DMS153 treated with DMSO at 0.1 percent for 48 hours (cell line): ENCODE measurements at regions not wholly inside any gene's neighbourhood (a gene's known extent, or its start where the extent isn't known, plus 50 kb on each side); places are given as distances from the start of the nearest gene placed in this dataset.

ENCODE experiments used
- DNase-seq: peaks from one replicate; lab custom pipeline; 2025; ENCODE audit not compliant: unreplicated experiment; lab: John Stamatoyannopoulos, UW

DNA sequence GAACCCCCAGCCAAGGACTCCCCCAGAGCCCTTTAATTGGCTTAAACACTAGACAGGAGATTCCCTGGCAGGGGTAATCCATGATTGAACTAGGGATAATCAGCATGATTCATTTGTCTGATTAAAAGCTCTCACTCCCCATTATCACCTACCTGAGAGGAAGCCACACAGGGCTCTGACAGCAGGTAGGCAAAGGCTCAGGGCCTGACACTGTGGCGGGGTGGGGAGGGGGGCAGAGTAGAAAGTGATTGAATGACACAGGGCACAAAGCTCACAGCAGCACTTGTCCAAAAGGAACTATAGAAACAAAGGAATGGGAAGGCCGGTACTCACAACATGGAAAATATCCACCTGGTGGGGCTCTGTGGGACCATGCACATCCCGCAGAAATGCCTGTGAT, 231.6 kb downstream of the MAFB start:
- DNase-seq, result no peak

- DNase-seq, result no peak
Observed at GRCh38 chr20:40452758-40453157, 236.3 kb downstream of the MAFB start.

GRCh38 chr20:40451552-40451951, 237.5 kb downstream of the MAFB start:
- DNase-seq, result no peak

DNA sequence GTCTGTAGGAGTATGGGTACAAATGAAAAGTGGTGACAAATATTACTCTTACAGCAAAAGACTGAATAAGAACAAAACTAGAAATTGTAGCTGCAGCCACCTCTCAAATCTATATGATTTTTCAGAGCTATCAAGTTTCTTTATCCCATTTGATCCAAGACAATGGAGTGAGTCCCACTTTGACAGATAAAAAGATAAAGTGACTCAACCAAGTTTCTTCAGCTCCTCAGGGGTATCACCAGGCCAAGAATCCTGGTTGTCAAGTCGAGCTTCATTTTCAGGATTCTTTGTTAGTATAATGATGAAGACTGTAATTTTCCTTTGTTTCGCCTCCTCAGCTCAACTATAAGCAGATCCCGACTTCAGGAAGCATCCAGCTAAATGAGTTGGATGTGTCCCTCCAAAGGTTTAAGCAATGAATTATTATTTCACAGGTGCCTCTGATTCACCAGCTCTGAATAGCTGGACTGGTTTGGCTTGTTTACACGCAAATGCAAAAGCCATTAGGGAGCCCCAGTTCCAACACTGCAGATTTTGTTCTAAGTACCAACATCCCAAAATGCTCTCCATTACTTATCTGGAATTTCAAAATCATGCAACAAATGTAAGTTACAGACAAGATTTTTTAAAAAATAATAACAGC, 238.9 kb downstream of the MAFB start:
- DNase-seq, result no peak

DNA sequence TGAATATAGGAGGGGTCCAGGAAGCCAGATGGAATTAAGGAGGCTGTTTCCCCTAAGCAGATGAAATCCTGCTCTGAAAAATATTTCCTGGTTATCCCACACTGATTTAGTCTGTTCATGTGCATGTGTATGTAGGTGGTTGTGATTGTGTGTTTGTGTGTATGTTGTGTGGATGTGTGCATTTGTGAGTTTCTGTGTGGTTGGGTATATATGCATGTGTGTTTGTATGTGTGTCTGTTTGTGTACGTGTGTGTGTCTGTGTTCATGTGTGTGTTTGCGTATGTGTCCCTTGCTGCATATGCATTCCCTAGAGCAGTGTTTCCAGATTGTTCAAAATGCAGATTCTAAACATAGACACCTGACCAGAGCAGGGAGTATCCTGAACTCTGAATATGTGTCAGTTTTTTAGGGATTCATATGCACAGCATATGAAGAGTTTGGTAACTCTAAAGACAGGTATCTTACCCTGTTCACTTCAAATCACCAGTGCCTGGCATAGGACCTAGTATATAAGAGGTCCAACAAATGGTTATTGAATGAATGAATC, 239.8 kb downstream of the MAFB start:
- no peak for DNase-seq

- DNase-seq, result no peak
Observed at GRCh38 chr20:40446888-40447287, 242.1 kb downstream of the MAFB start.

GRCh38 chr20:40444516-40444915, 244.5 kb downstream of the MAFB start:
- no peak for DNase-seq

- no peak for DNase-seq
Observed at GRCh38 chr20:40443753-40444152, 245.3 kb downstream of the MAFB start.

GRCh38 chr20:40442181-40442963, 246.7 kb downstream of the MAFB start:
- no peak for DNase-seq

GRCh38 chr20:40441771-40442170, 247.3 kb downstream of the MAFB start:
- DNase-seq, result no peak

DNA sequence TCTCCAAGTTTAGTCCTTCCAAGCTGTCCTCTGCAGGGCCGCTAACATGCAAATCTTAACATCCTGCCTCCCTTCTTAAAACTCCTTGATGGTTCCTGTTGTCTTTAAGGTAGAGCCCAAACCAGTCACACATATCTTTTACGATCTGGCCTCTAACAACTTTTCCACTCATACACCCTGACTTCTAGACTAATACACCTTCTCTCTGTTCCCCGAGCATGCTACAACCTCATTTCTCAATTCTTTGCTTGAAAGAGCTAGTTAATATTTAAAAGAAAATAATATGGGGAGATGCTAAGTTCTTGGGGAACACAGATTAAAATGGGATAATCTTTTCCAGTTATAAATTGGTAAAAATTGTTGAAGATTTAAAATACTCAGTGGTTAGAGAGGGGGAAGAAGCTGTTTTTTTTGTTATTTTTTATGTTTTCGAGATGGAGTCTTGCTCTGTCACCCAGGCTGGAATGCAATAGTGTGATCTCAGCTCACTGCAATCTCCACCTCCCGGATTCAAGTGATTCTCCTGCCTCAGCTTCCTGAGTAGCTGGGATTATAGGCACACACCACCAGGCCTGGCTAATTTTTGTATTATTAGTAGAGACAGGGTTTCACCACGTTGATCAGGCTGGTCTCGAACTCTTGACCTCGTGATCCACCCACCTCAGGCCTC, 250.7 kb downstream of the MAFB start:
- no peak for DNase-seq

- no peak for DNase-seq
Observed at GRCh38 chr20:40436011-40436410, 253.0 kb downstream of the MAFB start.

- DNase-seq, result no peak
Observed at GRCh38 chr20:40435146-40435895, 253.7 kb downstream of the MAFB start.

DNA sequence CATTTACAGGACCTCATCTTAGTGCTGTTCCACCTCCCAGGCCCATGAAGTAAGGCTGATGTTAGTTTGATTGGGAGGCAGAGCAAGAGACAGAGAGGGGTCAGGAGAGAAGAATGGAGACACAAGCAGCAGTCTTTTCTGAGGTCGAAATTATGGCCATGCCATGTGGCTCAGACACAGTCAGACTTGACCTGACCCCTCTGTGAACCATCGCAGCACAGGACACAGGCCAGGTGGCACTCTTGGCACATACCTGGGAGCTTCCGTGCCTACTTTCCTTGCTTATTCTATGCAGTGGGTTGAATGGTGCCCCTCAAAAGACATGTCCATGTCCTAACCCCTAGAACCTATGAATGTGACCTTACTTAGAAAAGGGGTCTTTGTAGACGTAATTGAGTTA, 254.9 kb downstream of the MAFB start:
- DNase-seq, result no peak

- no peak for DNase-seq
Observed at GRCh38 chr20:40433341-40433861, 255.6 kb downstream of the MAFB start.

DNA sequence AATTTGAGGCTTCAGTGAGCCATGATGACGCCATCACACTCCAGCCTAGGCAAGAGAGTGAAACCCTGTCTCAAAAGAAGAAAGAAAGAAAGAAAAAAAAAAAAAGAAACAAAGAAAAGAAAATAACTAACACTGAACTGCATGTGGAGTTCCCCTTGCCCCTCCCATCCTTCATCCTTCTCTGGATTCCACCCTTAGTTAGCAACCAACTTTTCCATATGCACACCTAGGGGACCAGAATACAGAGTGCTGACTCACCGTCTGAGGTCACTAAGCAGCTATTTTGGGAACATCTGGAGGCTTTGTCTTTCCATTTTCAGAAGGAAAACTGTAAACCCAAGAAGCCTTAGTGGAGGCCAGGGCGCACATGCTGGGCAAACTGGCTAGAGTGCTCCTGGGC, 257.4 kb downstream of the MAFB start:
- DNase-seq, result no peak

- no peak for DNase-seq
Observed at GRCh38 chr20:40431112-40431511, 257.9 kb downstream of the MAFB start.

DNA sequence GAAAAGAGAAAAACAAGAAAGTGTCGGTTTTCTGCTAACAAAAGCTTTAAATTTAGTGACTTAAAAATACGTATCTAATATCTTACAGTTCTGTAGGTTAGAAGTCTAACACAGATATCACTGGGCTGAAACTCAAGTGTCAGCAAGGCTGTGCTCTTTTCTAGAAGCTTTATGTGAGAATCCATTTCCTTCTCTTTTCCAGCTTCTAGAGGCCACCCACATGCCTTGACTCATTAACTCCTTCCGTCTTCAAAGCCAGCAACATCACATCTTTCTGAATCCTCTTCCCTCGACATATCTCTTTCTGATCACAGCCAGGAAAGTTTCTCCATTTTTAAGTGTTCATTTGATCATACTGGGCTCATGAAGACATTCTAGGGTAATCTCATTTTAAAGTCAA, 262.0 kb downstream of the MAFB start:
- no peak for DNase-seq

DNA sequence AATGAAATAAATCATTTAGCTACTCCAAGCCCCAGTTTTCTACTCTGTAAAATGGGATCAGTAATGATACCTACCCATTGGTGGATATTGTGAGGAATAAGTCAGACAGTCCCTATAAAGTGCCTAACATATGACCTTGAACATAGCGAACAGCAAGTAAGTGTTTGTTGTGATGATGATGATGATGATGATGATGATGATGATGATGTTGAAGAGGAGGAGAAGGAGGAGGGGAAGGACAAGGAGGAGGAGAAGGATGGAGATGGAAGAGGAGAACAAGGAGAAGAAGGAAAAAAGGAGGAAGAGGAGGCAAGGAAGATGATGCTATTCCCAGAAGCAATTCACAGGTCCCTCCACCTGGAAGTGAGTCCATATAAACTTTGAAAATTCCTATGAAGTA, 264.3 kb downstream of the MAFB start:
- no peak for DNase-seq

- DNase-seq, result no peak
Observed at GRCh38 chr20:40422656-40423055, 266.4 kb downstream of the MAFB start.

- DNase-seq, result no peak
Observed at GRCh38 chr20:40416274-40416673, 272.8 kb downstream of the MAFB start.
